ENCODE measurements at regions not wholly inside any gene's neighbourhood (a gene's known extent, or its start where the extent isn't known, plus 50 kb on each side); places are given as distances from the start of the nearest gene placed in this dataset.

DNA sequence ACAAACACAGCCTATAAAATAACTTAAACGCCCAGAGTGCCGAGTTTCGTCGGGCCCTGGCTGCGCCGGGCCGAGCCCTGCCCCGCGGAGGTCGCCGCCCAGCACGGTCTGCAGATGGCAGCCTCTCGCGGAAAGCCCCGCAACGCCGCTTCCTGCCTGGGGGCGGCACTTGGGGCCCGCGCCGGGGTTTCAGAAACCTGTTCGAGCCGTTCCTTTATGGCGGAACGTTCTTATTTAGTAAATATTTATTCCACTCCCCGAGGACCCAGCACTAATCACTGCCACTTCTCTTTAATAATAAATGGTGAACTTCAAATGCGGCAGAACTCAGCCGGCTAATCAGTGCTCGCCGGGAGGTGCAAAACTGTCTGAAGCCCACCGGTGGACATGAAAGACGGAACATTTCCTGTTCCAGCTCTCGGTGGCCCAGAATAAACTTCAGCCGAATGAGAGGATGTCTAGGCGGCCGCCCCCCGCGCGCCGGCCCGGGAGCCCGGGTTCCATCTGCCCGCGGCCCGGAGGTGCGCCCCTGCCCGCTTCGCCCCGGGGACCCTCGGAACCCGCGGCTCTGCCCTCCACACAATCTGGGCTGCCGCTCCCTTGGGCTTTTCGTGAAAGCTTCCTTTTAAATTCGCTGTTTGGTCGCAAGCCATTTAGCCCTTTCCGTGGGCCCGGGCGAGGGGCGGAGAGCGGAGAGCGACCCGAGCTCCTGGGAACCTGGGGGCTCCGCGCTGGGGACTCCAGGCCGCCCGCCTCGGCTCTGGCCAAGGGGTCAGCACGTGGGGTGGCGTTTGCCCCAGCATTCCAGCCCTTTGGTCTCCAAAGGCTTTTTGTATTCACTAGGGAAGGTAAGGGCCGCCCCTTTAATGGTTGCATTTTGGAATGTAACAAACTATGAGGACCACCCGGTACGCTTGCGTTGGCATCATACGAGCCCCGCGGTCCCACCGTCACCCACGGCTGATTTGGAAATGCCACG is 110.8 kb upstream of the ATP11B start:
- Histone ChIP-seq H3K36me3 (ENCODE audit: control insufficient read depth in 4 of 4, insufficient read depth in 3 of 4, low read depth in 1 of 4, low read length in 3 of 4) (no peaks in the 10 kb centered on the region), H3K9me3 (ENCODE audit: control insufficient read depth in 4 of 4, low read length in 3 of 4) (no peaks in the 10 kb centered on the region), H3K9ac (ENCODE audit: low read depth in 1 of 2, low read length in 2 of 2) (peak overlapping the region; percentile 3 to 84), H3K27ac (ENCODE audit: low read depth in 1 of 2, low read length in 2 of 2) (no peak overlapping the region), H3K4me3 (ENCODE audit: low read depth in 1 of 3, low read length in 3 of 3) (peak overlapping the region; percentile 56 to 76 (median 67)), H3K27me3 (ENCODE audit: control insufficient read depth in 4 of 4, insufficient read depth in 4 of 4, low read length in 3 of 4) (no peaks in the 10 kb centered on the region), H3K4me1 (ENCODE audit: control insufficient read depth in 4 of 4, insufficient read depth in 4 of 4, low read length in 3 of 4) (peaks cover 0 to 14% (median 8%) of the 10 kb centered on the region in 4 donors)
- TF ChIP-seq, protein P1, sequence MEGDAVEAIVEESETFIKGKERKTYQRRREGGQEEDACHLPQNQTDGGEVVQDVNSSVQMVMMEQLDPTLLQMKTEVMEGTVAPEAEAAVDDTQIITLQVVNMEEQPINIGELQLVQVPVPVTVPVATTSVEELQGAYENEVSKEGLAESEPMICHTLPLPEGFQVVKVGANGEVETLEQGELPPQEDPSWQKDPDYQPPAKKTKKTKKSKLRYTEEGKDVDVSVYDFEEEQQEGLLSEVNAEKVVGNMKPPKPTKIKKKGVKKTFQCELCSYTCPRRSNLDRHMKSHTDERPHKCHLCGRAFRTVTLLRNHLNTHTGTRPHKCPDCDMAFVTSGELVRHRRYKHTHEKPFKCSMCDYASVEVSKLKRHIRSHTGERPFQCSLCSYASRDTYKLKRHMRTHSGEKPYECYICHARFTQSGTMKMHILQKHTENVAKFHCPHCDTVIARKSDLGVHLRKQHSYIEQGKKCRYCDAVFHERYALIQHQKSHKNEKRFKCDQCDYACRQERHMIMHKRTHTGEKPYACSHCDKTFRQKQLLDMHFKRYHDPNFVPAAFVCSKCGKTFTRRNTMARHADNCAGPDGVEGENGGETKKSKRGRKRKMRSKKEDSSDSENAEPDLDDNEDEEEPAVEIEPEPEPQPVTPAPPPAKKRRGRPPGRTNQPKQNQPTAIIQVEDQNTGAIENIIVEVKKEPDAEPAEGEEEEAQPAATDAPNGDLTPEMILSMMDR (IDR thresholded peaks at IDR 0.05; ENCODE audit: low read depth, low read length, missing input control): peak; percentile 14
- TF ChIP-seq REST (IDR thresholded peaks at IDR 0.05) (no peak), YY1 (IDR thresholded peaks at IDR 0.05) (peak; percentile 30), RAD21 (IDR thresholded peaks at IDR 0.05) (peak in 1 of 2 donors; percentile 31), TAF1 (conservative IDR thresholded peaks at IDR 0.05) (no peak)
- WGBS: under 1% methylated on average over 80 of the region's 80 CpGs
- peak; percentile 59 for DNase-seq (ENCODE audit: low spot score)

DNA sequence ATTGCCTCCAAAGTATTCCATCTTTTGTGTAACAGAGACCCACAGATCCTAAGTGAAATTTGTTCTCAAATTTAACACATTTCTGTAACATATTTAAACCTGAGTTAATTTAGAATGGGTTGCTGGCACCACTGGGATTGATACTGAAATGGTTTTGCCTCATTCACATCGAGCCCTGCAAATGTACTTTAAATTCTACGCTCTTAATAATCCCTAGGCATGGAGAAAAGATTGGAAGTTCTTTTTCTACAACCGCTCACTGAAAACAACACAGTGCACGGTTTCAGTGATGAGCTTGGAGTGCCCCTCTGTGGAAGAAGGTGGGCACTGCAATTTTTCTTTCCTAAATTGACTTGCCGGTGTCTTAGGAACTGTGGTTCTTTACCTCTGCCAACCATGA is 109.9 kb upstream of the ATP11B start:
- peak; percentile 63 for DNase-seq (ENCODE audit: low spot score)
- peaks cover 0 to 14% (median 8%) of the 10 kb centered on the region in 4 donors for H3K4me1 ChIP-seq (ENCODE audit: control insufficient read depth in 4 of 4, insufficient read depth in 4 of 4, low read length in 3 of 4)
- peak overlapping the region in 1 of 2 donors; percentile 51 for H3K9ac ChIP-seq (ENCODE audit: low read depth in 1 of 2, low read length in 2 of 2)
- H3K4me3 ChIP-seq (ENCODE audit: low read depth in 1 of 3, low read length in 3 of 3): peak overlapping the region in 2 of 3 donors; percentile 67 to 76
- TF ChIP-seq FOXA1 (IDR thresholded peaks at IDR 0.05) (no peak), HNF4A (conservative IDR thresholded peaks at IDR 0.05) (peak in 1 of 2 donors; percentile 6), HNF4G (IDR thresholded peaks at IDR 0.05) (no peak), YY1 (IDR thresholded peaks at IDR 0.05) (peak; percentile 35), TAF1 (conservative IDR thresholded peaks at IDR 0.05) (no peak), GABPA (IDR thresholded peaks at IDR 0.05 in 1 of 2, conservative IDR thresholded peaks at IDR 0.05 in 1 of 2) (no peak), FOXA2 (IDR thresholded peaks at IDR 0.05) (no peak), EGR1 (IDR thresholded peaks at IDR 0.05; ENCODE audit: low read depth in 2 of 2) (no peak), NR2F2 (IDR thresholded peaks at IDR 0.05) (no peak), RXRA (IDR thresholded peaks at IDR 0.05) (no peak), JUND (IDR thresholded peaks at IDR 0.05) (no peak), RAD21 (IDR thresholded peaks at IDR 0.05) (peak; percentile 99), MAX (IDR thresholded peaks at IDR 0.05) (no peak)
- TF ChIP-seq, protein P2, sequence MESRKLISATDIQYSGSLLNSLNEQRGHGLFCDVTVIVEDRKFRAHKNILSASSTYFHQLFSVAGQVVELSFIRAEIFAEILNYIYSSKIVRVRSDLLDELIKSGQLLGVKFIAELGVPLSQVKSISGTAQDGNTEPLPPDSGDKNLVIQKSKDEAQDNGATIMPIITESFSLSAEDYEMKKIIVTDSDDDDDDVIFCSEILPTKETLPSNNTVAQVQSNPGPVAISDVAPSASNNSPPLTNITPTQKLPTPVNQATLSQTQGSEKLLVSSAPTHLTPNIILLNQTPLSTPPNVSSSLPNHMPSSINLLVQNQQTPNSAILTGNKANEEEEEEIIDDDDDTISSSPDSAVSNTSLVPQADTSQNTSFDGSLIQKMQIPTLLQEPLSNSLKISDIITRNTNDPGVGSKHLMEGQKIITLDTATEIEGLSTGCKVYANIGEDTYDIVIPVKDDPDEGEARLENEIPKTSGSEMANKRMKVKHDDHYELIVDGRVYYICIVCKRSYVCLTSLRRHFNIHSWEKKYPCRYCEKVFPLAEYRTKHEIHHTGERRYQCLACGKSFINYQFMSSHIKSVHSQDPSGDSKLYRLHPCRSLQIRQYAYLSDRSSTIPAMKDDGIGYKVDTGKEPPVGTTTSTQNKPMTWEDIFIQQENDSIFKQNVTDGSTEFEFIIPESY (IDR thresholded peaks at IDR 0.05): no peak
- TF ChIP-seq, protein P1 (IDR thresholded peaks at IDR 0.05; ENCODE audit: low read depth, low read length, missing input control): peak; percentile 94
- no peak overlapping the region for H3K27ac ChIP-seq (ENCODE audit: low read depth in 1 of 2, low read length in 2 of 2)
- no peaks in the 10 kb centered on the region for H3K9me3 ChIP-seq (ENCODE audit: control insufficient read depth in 4 of 4, low read length in 3 of 4)
- no peaks in the 10 kb centered on the region for H3K27me3 ChIP-seq (ENCODE audit: control insufficient read depth in 4 of 4, insufficient read depth in 4 of 4, low read length in 3 of 4)
- H3K36me3 ChIP-seq (ENCODE audit: control insufficient read depth in 4 of 4, insufficient read depth in 3 of 4, low read depth in 1 of 4, low read length in 3 of 4): no peaks in the 10 kb centered on the region
- WGBS: 1% methylated on average over 5 of the region's 5 CpGs
